ENCODE measurements at regions not wholly inside any gene's neighbourhood (a gene's known extent, or its start where the extent isn't known, plus 50 kb on each side); places are given as distances from the start of the nearest gene placed in this dataset.
"Not testable (repeated sequence)": the region's sequence is repeated elsewhere in the genome, so short reads cannot be mapped to it uniquely, and the experiment has no call there.

DNA sequence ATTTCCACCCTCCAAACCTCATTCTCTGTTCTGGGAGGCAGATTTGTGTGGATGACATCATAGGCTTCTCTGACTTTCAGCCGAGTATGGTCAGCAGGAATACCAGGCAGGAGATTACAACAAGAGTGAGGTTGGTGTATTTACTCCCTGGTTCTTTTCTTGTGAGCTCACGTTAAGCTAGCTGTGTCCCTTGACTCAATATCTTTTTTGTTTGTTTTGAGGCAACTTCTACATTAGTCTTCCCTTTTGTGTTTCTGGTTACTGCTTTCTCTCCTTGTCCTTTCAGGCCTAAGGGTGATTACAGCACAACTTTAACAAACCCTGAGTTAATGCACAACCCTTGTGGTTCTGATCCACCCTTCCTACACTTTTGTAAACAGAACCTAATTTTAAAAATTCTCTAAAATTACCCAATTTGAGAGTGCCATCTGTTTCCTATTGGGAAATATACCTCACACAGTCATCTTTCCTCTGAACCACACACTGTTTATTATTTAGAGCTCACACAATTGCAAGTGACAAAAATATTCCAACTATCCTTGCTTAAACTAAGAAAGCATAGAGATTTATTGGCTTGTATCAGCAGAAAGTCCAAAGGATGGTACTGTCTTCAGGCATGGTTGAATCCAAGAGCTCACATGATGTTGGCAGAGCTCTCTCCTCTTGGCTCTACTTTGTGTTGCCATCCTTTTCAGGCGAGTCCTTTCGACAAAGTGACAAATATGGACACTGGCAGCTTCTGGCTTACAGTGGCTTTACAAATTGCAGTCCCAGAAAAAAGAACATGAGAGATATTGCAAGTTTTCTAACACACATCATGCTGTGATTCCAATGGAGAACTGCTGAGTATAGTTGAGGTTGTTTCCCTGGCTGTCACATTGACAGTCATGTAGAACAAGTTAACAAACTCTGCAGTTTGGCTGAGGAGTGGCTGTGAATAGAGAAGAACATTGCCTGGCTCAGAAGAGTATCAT is 150.5 kb upstream of the DDIT4L start:
- DNase-seq (ENCODE audit: low read depth in 3 of 3, low spot score in 2 of 3), result no peak

- no peak for DNase-seq (ENCODE audit: low read depth in 3 of 3, low spot score in 2 of 3)
Measured at GRCh38 chr4:100339870-100340269, 149.6 kb upstream of the DDIT4L start.

DNA sequence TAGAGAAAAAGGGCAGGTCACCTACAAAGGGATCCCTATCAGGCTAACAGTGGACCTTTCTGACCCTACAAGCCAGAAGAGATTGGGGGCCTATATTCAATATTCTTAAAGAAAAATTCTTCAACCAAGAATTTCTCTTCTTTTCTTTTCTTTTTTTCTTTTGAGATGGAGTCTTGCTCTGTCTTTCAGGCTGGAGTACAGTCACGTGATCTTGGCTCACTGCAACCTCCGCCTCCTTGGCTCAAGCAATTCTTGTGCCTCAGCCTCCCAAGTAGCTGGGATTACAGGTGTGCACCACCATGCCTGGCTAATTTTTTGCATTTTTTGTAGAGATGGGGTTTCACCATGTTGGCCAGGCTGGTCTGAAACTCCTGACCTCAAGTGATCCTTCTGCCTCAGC is 143.2 kb upstream of the DDIT4L start:
- not testable (repeated sequence) for DNase-seq (ENCODE audit: low read depth in 3 of 3, low spot score in 2 of 3)

DNA sequence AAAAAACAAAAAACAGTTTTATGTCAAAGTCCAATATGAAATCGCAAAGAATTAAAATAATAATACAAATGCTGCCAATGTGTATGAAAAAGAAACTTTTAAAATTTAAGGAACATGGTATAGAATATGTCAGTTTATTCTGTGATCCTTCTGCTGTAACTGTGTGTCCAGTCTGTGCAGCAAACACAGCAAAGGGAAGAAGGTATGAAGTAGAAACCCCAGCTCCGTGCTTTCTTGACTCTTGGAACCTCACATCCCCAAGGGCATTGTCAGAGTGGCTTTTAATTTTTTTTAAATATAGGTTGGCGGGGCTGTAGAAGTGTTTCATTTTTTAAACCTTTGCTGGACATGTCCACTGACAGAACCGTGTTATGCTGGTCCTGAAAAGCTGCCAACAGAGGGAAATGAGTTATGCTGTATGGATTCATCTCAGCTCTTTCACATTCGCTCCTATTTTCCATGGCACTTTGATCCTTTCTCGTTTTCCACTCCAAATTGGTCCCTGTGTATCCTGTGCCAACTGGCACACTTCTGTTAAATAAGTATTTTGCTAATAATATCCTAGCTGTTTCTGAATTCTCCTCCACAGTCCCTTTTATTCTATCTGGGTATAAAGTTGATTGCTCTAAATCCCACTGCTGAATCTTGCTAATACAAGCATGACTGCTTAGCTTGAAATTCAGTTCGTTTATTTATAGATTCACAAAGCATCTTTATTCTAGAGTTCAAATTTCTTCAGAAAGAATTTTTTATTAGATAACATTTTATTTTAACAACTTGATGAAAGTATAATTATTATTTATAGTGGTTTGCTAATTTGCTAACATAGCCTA is 127.0 kb upstream of the DDIT4L start:
- no peak for DNase-seq (ENCODE audit: low read depth in 3 of 3, low spot score in 2 of 3)

DNA sequence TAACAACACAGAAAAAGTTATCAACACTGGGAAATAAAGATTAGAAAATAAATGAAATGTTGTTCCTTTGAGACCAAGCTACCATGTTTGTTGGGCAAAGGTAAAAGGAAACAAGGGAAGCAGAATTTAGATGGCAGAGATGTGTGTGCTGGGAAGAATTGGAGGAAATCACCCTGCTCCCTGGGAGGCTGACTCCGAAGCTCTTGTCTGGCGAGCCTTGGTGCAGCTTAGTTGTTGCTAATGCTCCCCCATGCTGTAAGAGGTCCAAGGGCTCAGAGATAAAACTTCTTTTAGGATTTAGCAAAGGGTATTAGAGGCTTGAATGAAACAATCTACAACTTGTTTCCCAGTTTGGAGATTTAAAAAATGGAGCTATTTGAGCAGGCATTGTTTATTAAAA is 123.8 kb upstream of the DDIT4L start:
- no peak for DNase-seq (ENCODE audit: low read depth in 3 of 3, low spot score in 2 of 3)

DNA sequence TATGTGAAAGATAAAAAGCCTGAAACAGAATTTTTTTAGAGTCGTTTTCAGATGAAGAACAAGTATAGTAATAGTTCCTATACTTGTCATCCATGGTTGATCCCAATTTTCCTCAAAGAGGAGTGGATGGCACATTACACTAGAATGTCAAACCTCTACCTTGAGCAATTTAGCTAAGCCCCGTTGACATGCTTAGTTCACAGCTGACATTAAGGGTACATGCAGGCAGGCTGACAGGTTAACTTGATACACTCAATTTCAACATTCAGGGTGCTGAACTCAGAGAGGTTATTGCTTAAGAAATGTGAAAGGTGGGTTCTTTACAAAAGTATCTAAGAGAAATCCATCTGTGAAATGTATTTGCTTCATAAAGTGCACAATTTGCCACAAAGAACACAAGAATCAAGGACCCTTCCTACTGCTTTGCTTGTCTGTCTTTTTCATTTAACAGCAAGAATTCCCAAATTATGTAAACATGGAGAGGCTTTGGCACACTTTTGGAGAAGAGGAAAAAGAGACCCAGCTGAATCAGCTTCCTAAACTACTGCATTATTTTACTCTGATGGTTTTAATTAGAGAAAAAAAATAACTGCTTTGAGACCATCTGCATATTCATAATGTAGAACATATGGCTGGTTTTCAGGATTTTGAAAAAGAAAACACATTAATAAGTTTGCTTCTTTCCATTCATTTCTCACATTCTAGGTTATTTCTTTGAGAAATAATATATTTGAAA is 122.5 kb upstream of the DDIT4L start:
- no peak for DNase-seq (ENCODE audit: low read depth in 3 of 3, low spot score in 2 of 3)

DNA sequence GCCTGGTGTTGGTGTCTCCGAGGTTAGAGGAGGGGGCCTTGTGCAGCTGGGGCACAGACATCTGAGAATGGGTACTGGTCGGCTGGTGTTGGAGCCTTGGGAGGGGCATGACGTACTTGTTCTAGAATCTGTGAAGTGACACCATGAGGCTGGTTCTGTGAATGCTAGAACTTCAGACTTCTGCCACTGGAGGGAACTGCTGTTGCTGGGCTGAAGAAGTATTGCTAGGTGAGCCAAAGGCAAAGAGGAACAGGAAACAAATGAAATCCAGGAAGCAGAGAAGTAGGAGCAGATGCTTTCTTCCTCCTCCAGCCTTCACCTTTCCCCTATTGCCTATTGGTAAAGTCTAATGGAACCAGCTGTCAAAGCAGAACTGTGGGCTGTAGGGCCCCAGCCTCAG is 120.9 kb upstream of the DDIT4L start:
- DNase-seq (ENCODE audit: low read depth in 3 of 3, low spot score in 2 of 3), result no peak

GRCh38 chr4:100306018-100306417 is 115.8 kb upstream of the DDIT4L start:
- DNase-seq (ENCODE audit: low read depth in 3 of 3, low spot score in 2 of 3), result no peak

GRCh38 chr4:100302061-100303026 is 112.1 kb upstream of the DDIT4L start:
- DNase-seq (ENCODE audit: low read depth in 3 of 3, low spot score in 2 of 3), result no peak

DNA sequence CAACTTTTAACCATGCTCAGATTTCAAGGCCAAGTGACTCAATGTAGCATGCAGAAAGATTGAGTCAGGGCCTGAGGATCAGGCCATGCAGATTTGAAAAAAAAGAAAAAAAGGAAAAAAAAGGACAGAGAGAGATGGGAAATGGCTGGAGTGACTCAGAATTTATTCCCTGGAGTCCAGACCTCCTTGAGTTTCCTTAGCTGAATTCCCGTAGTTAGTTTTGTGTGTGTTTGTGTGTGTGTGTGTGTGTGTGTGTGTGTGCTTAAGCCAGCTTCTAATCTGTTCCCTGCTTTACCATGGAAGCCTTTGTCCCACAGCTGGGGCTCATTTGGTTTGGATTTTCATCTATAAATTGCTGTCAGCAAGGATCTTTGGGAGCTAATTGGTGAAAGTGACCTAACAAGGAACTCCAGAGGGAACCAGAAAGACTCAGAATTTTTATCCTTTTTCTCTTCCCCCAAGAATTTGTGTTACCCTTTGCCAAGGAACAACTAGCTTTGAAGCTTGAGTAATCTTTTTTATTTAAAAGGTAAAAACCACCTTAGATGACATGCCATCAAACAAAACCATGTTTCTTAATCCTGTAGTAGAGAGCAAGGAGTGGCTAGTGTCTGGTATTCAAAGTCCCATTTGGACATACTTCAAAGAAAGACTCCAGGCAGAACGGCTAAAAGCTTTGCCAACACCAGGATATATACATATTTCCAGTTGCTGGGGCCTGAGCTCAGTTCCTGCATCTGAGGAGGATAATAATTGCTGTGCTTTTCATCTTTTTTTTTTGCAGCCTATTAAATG is 109.0 kb upstream of the DDIT4L start:
- peak in 1 of 3 donors; percentile 31 for DNase-seq (ENCODE audit: low read depth in 3 of 3, low spot score in 2 of 3)

DNA sequence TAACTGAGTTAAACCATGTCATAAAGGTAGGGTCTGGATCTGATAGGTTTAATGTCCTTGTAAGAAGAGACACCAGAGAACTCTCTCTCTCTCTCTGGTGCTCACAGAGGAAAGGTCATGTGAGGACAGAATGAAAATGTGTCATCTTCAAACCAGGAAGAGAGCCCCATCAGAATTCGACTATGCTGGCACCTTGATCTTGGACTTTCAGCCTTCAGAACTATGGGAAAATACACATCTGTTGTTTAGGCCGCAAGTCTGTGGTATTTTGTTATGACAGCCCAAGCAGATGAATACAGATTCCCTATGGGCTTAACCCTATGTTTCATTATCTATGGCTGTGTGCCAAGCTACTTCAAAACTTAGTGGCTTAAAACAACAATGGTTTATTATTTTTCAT is 105.5 kb upstream of the DDIT4L start:
- DNase-seq (ENCODE audit: low read depth in 3 of 3, low spot score in 2 of 3), result no peak

GRCh38 chr4:100294356-100294755 is 104.1 kb upstream of the DDIT4L start:
- DNase-seq (ENCODE audit: low read depth in 3 of 3, low spot score in 2 of 3), result no peak

DNA sequence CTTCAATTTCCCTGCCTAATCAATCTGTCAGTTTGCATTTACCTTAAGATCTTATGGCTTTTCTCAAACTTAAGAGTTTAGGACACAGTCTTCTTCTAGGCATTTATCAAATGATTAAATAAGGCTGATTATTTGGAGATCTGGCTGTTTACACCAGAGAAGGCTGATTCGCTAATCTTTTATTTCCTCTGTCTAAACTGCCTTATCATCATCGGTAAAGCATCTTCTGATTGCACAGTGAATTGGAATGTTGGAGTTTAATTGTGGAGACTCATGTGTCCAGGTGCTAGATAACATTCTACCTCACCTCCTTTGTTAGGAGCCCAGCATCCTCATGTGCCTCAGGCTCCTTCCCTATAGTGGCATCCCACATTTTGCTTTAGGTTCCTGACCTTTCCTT is 100.3 kb upstream of the DDIT4L start:
- no peak for DNase-seq (ENCODE audit: low read depth in 3 of 3, low spot score in 2 of 3)

DNA sequence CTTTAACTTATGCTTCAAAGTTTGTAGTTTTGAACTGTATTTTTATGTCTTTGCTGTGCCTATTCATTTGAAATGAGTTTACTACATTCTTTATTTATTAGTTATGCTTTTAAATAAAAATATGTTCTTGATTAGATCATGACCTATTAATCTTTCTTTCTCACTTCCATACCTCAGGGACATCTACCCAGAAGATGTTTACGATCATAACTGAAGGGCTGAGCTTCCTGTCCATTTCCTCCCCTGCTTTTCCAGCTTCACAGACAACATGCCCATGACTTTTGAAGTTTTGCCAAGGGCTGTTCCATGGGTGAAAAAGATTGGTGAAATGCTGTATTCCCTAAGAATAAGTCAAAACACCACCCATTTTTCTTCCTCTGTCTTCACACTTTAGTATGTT is 99.7 kb upstream of the DDIT4L start:
- no peak for DNase-seq (ENCODE audit: low read depth in 3 of 3, low spot score in 2 of 3)

- DNase-seq (ENCODE audit: low read depth in 3 of 3, low spot score in 2 of 3), result no peak
Measured at GRCh38 chr4:100289530-100289888, 99.2 kb upstream of the DDIT4L start.

- no peak for DNase-seq (ENCODE audit: low read depth in 3 of 3, low spot score in 2 of 3)
Measured at GRCh38 chr4:100288811-100289529, 98.7 kb upstream of the DDIT4L start.

DNA sequence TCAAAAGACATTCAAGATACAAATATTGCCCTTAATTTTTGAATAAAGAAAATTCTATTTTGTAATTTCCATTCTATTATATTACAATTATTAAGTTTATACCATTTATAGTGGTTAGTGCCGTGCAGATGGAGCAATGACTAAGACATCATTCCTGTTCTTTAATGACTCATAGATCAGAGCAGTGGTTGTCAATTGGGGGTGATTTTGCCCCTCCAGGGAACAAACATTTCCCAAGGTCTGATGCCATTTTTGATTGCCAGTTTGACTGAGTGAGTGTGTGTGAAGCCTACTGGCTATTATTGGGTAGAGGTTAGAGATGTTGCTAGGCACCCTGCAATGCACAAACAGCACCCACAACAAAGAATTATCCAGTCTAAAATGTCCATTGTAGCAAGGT is 97.9 kb upstream of the DDIT4L start:
- DNase-seq (ENCODE audit: low read depth in 3 of 3, low spot score in 2 of 3), result no peak

- no peak for DNase-seq (ENCODE audit: low read depth in 3 of 3, low spot score in 2 of 3)
Measured at GRCh38 chr4:100287534-100287933, 97.3 kb upstream of the DDIT4L start.

DNA sequence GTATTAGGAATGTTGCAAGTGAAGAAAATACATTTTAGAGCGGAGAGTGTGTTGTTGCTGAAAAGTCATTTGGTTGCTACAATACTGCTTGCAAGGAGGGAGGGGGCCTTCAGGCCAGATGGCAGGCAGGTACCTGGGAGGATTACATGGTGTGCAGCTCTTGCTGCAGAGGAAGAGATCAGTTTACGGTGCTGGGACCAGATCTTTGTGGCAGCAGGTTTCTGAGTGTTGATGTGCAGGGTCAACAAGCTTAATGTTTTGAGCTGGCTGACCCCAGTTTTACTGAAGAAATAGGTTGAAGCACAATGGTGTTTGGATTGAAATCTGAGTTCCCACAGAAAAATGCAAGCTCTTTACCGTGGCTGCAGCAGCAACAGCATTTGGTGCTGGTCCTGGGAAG is 96.4 kb upstream of the DDIT4L start:
- no peak for DNase-seq (ENCODE audit: low read depth in 3 of 3, low spot score in 2 of 3)
